ENCODE measurements at regions not wholly inside any gene's neighbourhood (a gene's known extent, or its start where the extent isn't known, plus 50 kb on each side); places are given as distances from the start of the nearest gene placed in this dataset.
"Not testable (repeated sequence)": the region's sequence is repeated elsewhere in the genome, so short reads cannot be mapped to it uniquely, and the experiment has no call there.

DNA sequence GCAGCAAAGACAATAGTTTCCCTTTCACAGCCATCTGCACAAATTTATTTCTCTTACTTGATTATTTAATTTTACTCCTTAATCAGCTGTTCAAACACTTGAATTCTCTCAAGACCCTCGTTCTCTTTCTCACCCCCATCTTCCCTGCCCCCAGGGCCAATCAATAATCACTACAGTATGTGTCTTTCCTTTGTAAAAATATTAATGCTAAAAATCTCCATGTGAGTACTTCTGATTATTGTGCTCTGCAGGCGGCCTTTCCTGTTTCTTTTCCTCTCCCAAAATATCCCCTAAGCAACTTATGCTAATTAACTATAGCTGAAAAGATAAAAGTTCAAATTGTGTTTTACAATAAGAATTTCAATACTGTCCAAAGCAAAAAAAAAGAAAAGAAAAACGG, 617.0 kb upstream of the CBLB start:
- no peaks in the 10 kb centered on the region for H3F3A ChIP-seq (ENCODE audit: insufficient read depth, low read length)
- H3K36me3 ChIP-seq (ENCODE audit: insufficient read depth, low read length): no peaks in the 10 kb centered on the region
- H3K9me2 ChIP-seq (ENCODE audit: low read depth, low read length): no peaks in the 10 kb centered on the region
- no peak for TF ChIP-seq EZH2 (IDR thresholded peaks at IDR 0.05; ENCODE audit: borderline replicate concordance, low read length)
- TF ChIP-seq, protein P1, sequence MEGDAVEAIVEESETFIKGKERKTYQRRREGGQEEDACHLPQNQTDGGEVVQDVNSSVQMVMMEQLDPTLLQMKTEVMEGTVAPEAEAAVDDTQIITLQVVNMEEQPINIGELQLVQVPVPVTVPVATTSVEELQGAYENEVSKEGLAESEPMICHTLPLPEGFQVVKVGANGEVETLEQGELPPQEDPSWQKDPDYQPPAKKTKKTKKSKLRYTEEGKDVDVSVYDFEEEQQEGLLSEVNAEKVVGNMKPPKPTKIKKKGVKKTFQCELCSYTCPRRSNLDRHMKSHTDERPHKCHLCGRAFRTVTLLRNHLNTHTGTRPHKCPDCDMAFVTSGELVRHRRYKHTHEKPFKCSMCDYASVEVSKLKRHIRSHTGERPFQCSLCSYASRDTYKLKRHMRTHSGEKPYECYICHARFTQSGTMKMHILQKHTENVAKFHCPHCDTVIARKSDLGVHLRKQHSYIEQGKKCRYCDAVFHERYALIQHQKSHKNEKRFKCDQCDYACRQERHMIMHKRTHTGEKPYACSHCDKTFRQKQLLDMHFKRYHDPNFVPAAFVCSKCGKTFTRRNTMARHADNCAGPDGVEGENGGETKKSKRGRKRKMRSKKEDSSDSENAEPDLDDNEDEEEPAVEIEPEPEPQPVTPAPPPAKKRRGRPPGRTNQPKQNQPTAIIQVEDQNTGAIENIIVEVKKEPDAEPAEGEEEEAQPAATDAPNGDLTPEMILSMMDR (IDR thresholded peaks at IDR 0.05; ENCODE audit: low read length): no peak
- no peaks in the 10 kb centered on the region for H3K27me3 ChIP-seq (ENCODE audit: insufficient read depth, low read length)
- no peak overlapping the region for H3K4me2 ChIP-seq (ENCODE audit: low read length)
- no peaks in the 10 kb centered on the region for H4K20me1 ChIP-seq (ENCODE audit: insufficient read depth, low read length)
- H3K4me3 ChIP-seq (ENCODE audit: low read depth, low read length, poor library complexity, severe bottlenecking): no peak overlapping the region
- no peaks in the 10 kb centered on the region for H3K79me2 ChIP-seq (ENCODE audit: insufficient read depth, low read length)
- no peak overlapping the region for H3K9ac ChIP-seq (ENCODE audit: low read length)
- peak overlapping the region; percentile 56; the same call in 1 of the 2 replicates for H2AFZ ChIP-seq (ENCODE audit: low read length)
- H3K9me3 ChIP-seq (ENCODE audit: low read length): no peaks in the 10 kb centered on the region
- H3K4me1 ChIP-seq (ENCODE audit: insufficient read depth, low read length, severe bottlenecking): no peaks in the 10 kb centered on the region
- H3K27ac ChIP-seq (ENCODE audit: low read depth, low read length, poor library complexity, severe bottlenecking): no peak overlapping the region

DNA sequence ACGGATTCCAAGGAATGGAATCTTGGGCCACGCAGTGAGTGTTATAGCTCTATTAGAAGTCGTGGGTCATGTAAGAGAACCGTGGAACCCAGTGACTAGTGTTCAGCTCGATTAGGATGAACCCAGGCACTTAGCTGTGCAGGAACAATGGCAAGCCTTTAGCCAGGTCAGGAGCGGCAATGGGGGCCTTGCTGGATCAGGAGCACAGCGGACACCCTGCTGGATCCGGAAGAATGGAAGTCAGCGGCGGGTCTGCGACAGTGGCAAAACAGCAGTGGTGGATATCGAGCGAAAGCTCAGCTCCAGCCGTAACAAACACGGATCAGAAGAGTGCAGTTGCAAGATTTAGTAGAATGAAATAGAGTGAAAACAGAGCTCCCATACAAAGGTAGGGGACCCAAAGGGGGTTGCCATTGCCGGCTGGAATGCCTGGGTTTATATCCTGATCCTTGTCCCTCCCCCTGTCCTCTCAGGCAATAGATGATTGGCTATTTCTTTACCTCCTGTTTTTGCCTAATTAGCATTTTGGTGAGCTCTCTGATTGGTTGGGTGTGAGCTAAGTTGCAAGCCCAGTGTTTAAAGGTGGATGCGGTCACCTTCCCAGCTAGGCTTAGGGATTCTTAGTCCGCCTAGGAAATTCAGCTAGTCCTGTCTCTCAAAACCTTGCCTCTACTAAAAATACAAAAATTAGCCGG, 618.3 kb upstream of the CBLB start:
- not testable (repeated sequence) for H3K9me2 ChIP-seq (ENCODE audit: low read depth, low read length); H3K4me1 ChIP-seq (ENCODE audit: insufficient read depth, low read length, severe bottlenecking); H3K79me2 ChIP-seq (ENCODE audit: insufficient read depth, low read length); H2AFZ ChIP-seq (ENCODE audit: low read length); H3F3A ChIP-seq (ENCODE audit: insufficient read depth, low read length); H3K4me3 ChIP-seq (ENCODE audit: low read depth, low read length, poor library complexity, severe bottlenecking); H3K36me3 ChIP-seq (ENCODE audit: insufficient read depth, low read length); H3K27ac ChIP-seq (ENCODE audit: low read depth, low read length, poor library complexity, severe bottlenecking); H3K9me3 ChIP-seq (ENCODE audit: low read length); H3K9ac ChIP-seq (ENCODE audit: low read length); H3K4me2 ChIP-seq (ENCODE audit: low read length); H3K27me3 ChIP-seq (ENCODE audit: insufficient read depth, low read length); H4K20me1 ChIP-seq (ENCODE audit: insufficient read depth, low read length)

DNA sequence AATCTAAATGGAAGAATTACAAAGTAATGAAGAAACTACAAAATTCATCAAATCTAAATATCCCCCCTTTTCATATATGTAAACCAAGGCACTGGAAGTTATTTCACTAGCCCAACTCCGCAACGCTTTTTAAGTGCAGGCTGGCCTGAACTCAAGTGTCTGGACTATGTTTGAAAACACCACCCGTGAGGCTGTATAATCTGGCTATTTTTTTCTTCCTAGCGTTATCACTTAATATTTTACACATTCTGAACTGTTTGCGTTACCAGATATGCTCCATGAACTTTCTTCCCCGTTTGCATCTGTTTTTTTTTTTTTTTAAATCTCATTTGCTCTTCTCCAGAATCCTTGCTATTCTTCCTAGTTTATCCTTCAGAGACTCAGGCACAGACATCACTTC, 619.5 kb upstream of the CBLB start:
- Histone ChIP-seq H3K9ac (ENCODE audit: low read length) (no peak overlapping the region), H3K4me3 (ENCODE audit: low read depth, low read length, poor library complexity, severe bottlenecking) (no peak overlapping the region), H3K4me1 (ENCODE audit: insufficient read depth, low read length, severe bottlenecking) (no peaks in the 10 kb centered on the region), H3K9me2 (ENCODE audit: low read depth, low read length) (no peaks in the 10 kb centered on the region), H3K27me3 (ENCODE audit: insufficient read depth, low read length) (no peaks in the 10 kb centered on the region), H3K79me2 (ENCODE audit: insufficient read depth, low read length) (no peaks in the 10 kb centered on the region), H3K27ac (ENCODE audit: low read depth, low read length, poor library complexity, severe bottlenecking) (no peak overlapping the region), H3F3A (ENCODE audit: insufficient read depth, low read length) (no peaks in the 10 kb centered on the region), H3K4me2 (ENCODE audit: low read length) (no peak overlapping the region), H3K36me3 (ENCODE audit: insufficient read depth, low read length) (no peaks in the 10 kb centered on the region), H2AFZ (ENCODE audit: low read length) (no peak overlapping the region), H4K20me1 (ENCODE audit: insufficient read depth, low read length) (no peaks in the 10 kb centered on the region), H3K9me3 (ENCODE audit: low read length) (no peaks in the 10 kb centered on the region)
- TF ChIP-seq, protein P1 (IDR thresholded peaks at IDR 0.05; ENCODE audit: low read length): no peak
- no peak for TF ChIP-seq EZH2 (IDR thresholded peaks at IDR 0.05; ENCODE audit: borderline replicate concordance, low read length)

DNA sequence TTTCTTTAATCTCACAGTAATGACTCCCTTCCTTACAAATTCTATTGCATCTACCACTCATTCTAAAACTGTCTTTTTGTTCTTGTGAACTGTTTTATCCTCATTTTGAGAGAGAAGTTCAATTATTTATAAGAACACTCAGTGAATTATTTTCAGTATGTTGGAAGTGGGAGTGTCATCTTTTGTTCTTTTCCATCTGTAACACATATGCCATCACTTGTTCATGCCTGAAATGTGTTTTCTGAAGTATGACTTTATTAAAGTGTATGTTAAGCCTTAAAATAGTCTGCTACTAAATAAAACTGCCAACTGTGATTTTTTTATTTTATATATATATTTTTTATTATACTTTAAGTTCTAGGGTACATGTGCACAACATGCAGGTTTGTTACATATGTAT, 623.0 kb upstream of the CBLB start:
- H3K27ac ChIP-seq (ENCODE audit: low read depth, low read length, poor library complexity, severe bottlenecking): no peak overlapping the region
- no peaks in the 10 kb centered on the region for H4K20me1 ChIP-seq (ENCODE audit: insufficient read depth, low read length)
- no peaks in the 10 kb centered on the region for H3K9me3 ChIP-seq (ENCODE audit: low read length)
- H3K4me3 ChIP-seq (ENCODE audit: low read depth, low read length, poor library complexity, severe bottlenecking): no peak overlapping the region
- no peaks in the 10 kb centered on the region for H3K9me2 ChIP-seq (ENCODE audit: low read depth, low read length)
- H3F3A ChIP-seq (ENCODE audit: insufficient read depth, low read length): no peaks in the 10 kb centered on the region
- no peaks in the 10 kb centered on the region for H3K4me1 ChIP-seq (ENCODE audit: insufficient read depth, low read length, severe bottlenecking)
- no peak overlapping the region for H3K4me2 ChIP-seq (ENCODE audit: low read length)
- TF ChIP-seq, protein P1 (IDR thresholded peaks at IDR 0.05; ENCODE audit: low read length): no peak
- no peak for TF ChIP-seq EZH2 (IDR thresholded peaks at IDR 0.05; ENCODE audit: borderline replicate concordance, low read length)
- H2AFZ ChIP-seq (ENCODE audit: low read length): no peak overlapping the region
- H3K36me3 ChIP-seq (ENCODE audit: insufficient read depth, low read length): no peaks in the 10 kb centered on the region
- H3K27me3 ChIP-seq (ENCODE audit: insufficient read depth, low read length): no peaks in the 10 kb centered on the region
- H3K9ac ChIP-seq (ENCODE audit: low read length): no peak overlapping the region
- H3K79me2 ChIP-seq (ENCODE audit: insufficient read depth, low read length): no peaks in the 10 kb centered on the region

Measured in OCI-LY1 (cell line).